Skin epidermis (tissue), 12 donors: ENCODE measurements at regions not wholly inside any gene's neighbourhood (a gene's known extent, or its start where the extent isn't known, plus 50 kb on each side); places are given as distances from the start of the nearest gene placed in this dataset.

Experiments used
- H3K27ac ChIP-seq, 21 experiments: fragments of 200-600 bp; sonication (generic) in 11 of 21; one replicate each; pipeline ENCODE4 v1.5.0; 2020; ENCODE audit warnings: mild to moderate bottlenecking in 3 of 21, inconsistent platforms in 2 of 21, moderate library complexity in 2 of 21
- H3K4me3 ChIP-seq, 7 experiments: fragments of 200-600 bp; sonication (generic) in 2 of 7; one replicate each; pipeline ENCODE4 v1.5.0; 2020; ENCODE audit warnings: inconsistent platforms in 2 of 7, mild to moderate bottlenecking in 2 of 7, moderate library complexity in 1 of 7

DNA sequence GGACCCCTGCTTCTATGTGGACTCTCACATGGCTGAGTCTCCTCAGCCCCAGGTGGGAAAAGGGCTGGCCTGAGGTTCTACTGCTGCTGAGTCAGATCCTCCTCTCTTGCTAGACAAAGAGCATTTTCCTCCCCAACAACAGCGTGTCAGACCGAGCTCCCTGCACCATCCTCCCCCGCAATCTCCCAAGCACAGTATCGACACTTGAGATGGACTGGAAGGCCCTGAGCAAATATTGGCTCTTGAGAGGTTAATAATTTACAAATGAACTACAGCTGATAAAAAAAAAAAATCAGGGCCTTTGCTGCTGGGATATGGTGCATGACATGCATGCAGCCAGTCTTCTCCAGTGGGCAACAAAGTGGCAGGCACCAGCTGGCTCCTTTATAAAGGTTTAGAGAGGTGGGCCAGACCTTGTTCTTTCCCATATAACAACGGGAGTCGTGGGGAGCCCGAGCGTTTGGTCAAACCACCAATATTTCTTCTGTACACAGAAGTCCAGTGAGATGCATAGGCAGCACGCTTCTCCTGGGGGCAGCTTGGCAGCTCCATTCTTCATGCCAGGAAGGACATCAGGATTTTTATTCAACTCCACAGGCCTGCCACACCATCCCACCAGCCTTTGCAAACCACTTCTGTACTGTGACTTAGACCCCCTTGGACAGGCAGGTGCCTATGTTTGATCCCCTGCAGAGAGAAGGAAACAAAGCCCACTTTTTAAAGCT lies 55.4 kb upstream of the CAMK1G start:
- H3K27ac ChIP-seq, result no peak overlapping the region

DNA sequence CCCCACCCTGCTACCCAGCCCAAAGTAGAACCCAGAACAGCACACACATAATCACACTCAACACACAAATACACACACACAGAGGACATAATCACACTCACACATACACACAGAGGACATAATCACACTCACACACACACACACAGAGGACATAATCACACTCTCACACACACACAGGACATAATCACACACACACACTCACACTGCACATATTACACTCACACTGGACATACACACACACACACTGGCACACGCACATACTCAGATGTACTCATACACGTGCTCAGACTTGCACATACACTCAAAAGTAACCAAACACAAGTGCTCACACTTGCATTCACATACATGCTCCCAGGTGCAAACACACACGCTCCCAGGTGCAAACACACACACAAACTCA lies 54.3 kb upstream of the CAMK1G start:
- Histone ChIP-seq H3K4me3 (no peak overlapping the region), H3K27ac (no peak overlapping the region)

More for the DNA sequence above, 55.4 kb upstream of the CAMK1G start:
- no peak overlapping the region for H3K4me3 ChIP-seq

GRCh38 chr1:209531006-209531405 lies 52.5 kb upstream of the CAMK1G start:
- Histone ChIP-seq H3K4me3 (no peak overlapping the region), H3K27ac (no peak overlapping the region)

GRCh38 chr1:209531549-209531948 lies 52.0 kb upstream of the CAMK1G start:
- no peak overlapping the region for H3K4me3 ChIP-seq

More at GRCh38 chr1:209531549-209531948, 52.0 kb upstream of the CAMK1G start:
- no peak overlapping the region for H3K27ac ChIP-seq
